Breast epithelium (tissue), 3 donors: ENCODE measurements at regions not wholly inside any gene's neighbourhood (a gene's known extent, or its start where the extent isn't known, plus 50 kb on each side); places are given as distances from the start of the nearest gene placed in this dataset.

Experiments
- POLR2A ChIP-seq: fragments of 450-650 bp; IDR thresholded peaks from one replicate; pipeline ENCODE4 v1.6.1; 2016; ENCODE audit warnings: antibody characterized with exemption, mild to moderate bottlenecking, moderate library complexity
- POLR2AphosphoS5 ChIP-seq, 3 donors: sonication (generic); formaldehyde crosslinking; IDR thresholded peaks; one replicate each; pipeline ENCODE4 v1.6.1; 2017; ENCODE audit warnings: antibody characterized with exemption in 3 of 3
- TF ChIP-seq, protein P1 (sequence below), 3 donors: fragments of 450-650 bp; IDR thresholded peaks; one replicate each; pipeline ENCODE4 v1.5.1; 2016 to 2017; ENCODE audit warnings: antibody characterized with exemption in 3 of 3, mild to moderate bottlenecking in 3 of 3, moderate library complexity in 3 of 3

- TF ChIP-seq, protein P1, sequence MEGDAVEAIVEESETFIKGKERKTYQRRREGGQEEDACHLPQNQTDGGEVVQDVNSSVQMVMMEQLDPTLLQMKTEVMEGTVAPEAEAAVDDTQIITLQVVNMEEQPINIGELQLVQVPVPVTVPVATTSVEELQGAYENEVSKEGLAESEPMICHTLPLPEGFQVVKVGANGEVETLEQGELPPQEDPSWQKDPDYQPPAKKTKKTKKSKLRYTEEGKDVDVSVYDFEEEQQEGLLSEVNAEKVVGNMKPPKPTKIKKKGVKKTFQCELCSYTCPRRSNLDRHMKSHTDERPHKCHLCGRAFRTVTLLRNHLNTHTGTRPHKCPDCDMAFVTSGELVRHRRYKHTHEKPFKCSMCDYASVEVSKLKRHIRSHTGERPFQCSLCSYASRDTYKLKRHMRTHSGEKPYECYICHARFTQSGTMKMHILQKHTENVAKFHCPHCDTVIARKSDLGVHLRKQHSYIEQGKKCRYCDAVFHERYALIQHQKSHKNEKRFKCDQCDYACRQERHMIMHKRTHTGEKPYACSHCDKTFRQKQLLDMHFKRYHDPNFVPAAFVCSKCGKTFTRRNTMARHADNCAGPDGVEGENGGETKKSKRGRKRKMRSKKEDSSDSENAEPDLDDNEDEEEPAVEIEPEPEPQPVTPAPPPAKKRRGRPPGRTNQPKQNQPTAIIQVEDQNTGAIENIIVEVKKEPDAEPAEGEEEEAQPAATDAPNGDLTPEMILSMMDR (IDR thresholded peaks at IDR 0.05): no peak
- no peak for TF ChIP-seq POLR2A
- no peak for TF ChIP-seq POLR2AphosphoS5 (IDR thresholded peaks at IDR 0.05)
These were observed 340.0 kb upstream of the MAGEB16 start for GRCh38 chrX:35458142-35458541.
